BJ (cell line): ENCODE measurements at regions not wholly inside any gene's neighbourhood (a gene's known extent, or its start where the extent isn't known, plus 50 kb on each side); places are given as distances from the start of the nearest gene placed in this dataset.

Source experiments
- CTCF ChIA-PET: fragments of 350-600 bp; formaldehyde crosslinking; extraction: SDS; loops from one replicate; lab custom pipeline; 2021; ENCODE audit warnings: antibody characterized with exemption, inconsistent platforms; lab: Yijun Ruan, JAX
- POLR2A ChIA-PET: fragments of 300-600 bp; sonication (Branson Sonifier 250); formaldehyde crosslinking; extraction: SDS; loops from one replicate; lab custom pipeline; 2021; ENCODE audit warnings: antibody characterized with exemption; lab: Charles Lee
- DNase-seq: peaks from one replicate; pipeline ENCODE4 v3.0.0-alpha.2; 2011; ENCODE audit warnings: low read depth
- H3K27me3 ChIP-seq: 2 replicates; pipeline ENCODE4 v1.6.0; 2011; ENCODE audit warnings: low read length; ENCODE audit not compliant: control insufficient read depth, insufficient read depth
- H3K36me3 ChIP-seq: 2 replicates; pipeline ENCODE4 v1.5.1; 2011; ENCODE audit warnings: low read length; ENCODE audit not compliant: control insufficient read depth, insufficient read depth
- H3K4me3 ChIP-seq: 2 replicates; pipeline ENCODE4 v1.5.1; 2011; ENCODE audit warnings: low read depth, mild to moderate bottlenecking, control low read depth, low read length
- CTCF ChIP-seq: IDR thresholded peaks from 2 replicates; pipeline ENCODE4 v1.5.1; 2011; ENCODE audit warnings: low read depth, mild to moderate bottlenecking, control low read depth, inconsistent platforms, low read length, moderate library complexity; ENCODE audit not compliant: insufficient read depth

- no peak for TF ChIP-seq CTCF
- Histone ChIP-seq H3K36me3 (no peaks in the 10 kb centered on the region), H3K4me3 (no peak overlapping the region), H3K27me3 (no peaks in the 10 kb centered on the region)
- CTCF ChIA-PET: no interaction called here
- POLR2A ChIA-PET: no interaction called here
- DNase-seq: no peak
These were observed 180.4 kb downstream of the DLL1 start for GRCh38 chr6:170110201-170111140.

- Histone ChIP-seq H3K36me3 (no peaks in the 10 kb centered on the region), H3K27me3 (no peaks in the 10 kb centered on the region), H3K4me3 (no peak overlapping the region)
- DNase-seq: no peak
- ChIA-PET POLR2A (no interaction called here), CTCF (no interaction called here)
- no peak for TF ChIP-seq CTCF
These were observed 181.8 kb downstream of the DLL1 start for GRCh38 chr6:170108890-170109587.

- no peak for TF ChIP-seq CTCF
- ChIA-PET CTCF (no interaction called here), POLR2A (no interaction called here)
- Histone ChIP-seq H3K27me3 (no peaks in the 10 kb centered on the region), H3K36me3 (no peaks in the 10 kb centered on the region), H3K4me3 (no peak overlapping the region)
- DNase-seq: no peak
These were observed 182.4 kb downstream of the DLL1 start for GRCh38 chr6:170108456-170108855.

- H3K36me3 ChIP-seq: no peaks in the 10 kb centered on the region
- H3K4me3 ChIP-seq: no peak overlapping the region
- H3K27me3 ChIP-seq: no peaks in the 10 kb centered on the region
- no peak for TF ChIP-seq CTCF
- ChIA-PET CTCF (interaction anchor here (1.0 kb wide), 1 partner anchor 15 kb away, joined by 3 read pairs; no protein-coding TSS in a partner anchor), POLR2A (no interaction called here)
- no peak for DNase-seq
These were observed 183.2 kb downstream of the DLL1 start for GRCh38 chr6:170107606-170108222.

DNA sequence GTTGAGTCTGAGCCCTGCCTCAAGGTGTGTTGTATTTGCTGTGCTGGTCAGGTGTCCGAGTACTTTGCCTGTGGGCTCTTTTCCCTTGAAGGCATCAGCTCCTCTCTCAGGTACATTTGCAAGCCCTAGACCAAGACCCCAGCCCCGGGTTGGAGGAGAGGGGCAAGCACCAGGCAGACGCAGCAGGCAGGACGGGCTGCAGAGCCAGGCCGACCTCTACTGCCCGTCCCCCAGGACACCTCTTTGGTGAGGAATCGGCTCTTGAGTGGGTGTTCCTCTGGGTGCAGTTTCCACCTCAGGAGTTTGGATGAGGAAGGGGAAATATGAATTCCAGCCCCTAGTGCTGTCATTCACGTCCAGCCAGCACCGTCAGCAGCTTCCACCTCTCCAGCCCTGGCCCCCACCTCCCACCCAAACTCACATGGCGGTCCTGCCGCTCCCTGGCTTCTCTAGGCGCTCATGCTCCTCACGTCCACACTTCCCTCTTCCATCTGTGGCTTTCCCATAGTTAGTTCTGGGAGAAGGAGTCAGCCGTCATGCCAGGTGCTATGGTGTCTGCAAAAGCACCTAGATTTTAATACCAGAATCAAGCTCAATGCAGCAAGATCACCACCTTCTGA, 183.9 kb downstream of the DLL1 start:
- no peaks in the 10 kb centered on the region for H3K36me3 ChIP-seq
- no peak overlapping the region for H3K4me3 ChIP-seq
- no peaks in the 10 kb centered on the region for H3K27me3 ChIP-seq
- no peak for DNase-seq
- no peak for TF ChIP-seq CTCF
- POLR2A ChIA-PET: no interaction called here
- CTCF ChIA-PET: interaction anchor here (1.0 kb wide), 1 partner anchor 15 kb away, joined by 3 read pairs; no protein-coding TSS in a partner anchor
